ENCODE measurements at regions not wholly inside any gene's neighbourhood (a gene's known extent, or its start where the extent isn't known, plus 50 kb on each side); places are given as distances from the start of the nearest gene placed in this dataset.

GRCh38 chr1:106768501-106768900 lies 288.0 kb upstream of the PRMT6 start:
- no peak for TF ChIP-seq ERF (CRISPR knock-in tag; IDR thresholded peaks at IDR 0.05)
- TF ChIP-seq CTCF (CRISPR knock-in tag; IDR thresholded peaks at IDR 0.05) = no peak
- TF ChIP-seq, protein P1, sequence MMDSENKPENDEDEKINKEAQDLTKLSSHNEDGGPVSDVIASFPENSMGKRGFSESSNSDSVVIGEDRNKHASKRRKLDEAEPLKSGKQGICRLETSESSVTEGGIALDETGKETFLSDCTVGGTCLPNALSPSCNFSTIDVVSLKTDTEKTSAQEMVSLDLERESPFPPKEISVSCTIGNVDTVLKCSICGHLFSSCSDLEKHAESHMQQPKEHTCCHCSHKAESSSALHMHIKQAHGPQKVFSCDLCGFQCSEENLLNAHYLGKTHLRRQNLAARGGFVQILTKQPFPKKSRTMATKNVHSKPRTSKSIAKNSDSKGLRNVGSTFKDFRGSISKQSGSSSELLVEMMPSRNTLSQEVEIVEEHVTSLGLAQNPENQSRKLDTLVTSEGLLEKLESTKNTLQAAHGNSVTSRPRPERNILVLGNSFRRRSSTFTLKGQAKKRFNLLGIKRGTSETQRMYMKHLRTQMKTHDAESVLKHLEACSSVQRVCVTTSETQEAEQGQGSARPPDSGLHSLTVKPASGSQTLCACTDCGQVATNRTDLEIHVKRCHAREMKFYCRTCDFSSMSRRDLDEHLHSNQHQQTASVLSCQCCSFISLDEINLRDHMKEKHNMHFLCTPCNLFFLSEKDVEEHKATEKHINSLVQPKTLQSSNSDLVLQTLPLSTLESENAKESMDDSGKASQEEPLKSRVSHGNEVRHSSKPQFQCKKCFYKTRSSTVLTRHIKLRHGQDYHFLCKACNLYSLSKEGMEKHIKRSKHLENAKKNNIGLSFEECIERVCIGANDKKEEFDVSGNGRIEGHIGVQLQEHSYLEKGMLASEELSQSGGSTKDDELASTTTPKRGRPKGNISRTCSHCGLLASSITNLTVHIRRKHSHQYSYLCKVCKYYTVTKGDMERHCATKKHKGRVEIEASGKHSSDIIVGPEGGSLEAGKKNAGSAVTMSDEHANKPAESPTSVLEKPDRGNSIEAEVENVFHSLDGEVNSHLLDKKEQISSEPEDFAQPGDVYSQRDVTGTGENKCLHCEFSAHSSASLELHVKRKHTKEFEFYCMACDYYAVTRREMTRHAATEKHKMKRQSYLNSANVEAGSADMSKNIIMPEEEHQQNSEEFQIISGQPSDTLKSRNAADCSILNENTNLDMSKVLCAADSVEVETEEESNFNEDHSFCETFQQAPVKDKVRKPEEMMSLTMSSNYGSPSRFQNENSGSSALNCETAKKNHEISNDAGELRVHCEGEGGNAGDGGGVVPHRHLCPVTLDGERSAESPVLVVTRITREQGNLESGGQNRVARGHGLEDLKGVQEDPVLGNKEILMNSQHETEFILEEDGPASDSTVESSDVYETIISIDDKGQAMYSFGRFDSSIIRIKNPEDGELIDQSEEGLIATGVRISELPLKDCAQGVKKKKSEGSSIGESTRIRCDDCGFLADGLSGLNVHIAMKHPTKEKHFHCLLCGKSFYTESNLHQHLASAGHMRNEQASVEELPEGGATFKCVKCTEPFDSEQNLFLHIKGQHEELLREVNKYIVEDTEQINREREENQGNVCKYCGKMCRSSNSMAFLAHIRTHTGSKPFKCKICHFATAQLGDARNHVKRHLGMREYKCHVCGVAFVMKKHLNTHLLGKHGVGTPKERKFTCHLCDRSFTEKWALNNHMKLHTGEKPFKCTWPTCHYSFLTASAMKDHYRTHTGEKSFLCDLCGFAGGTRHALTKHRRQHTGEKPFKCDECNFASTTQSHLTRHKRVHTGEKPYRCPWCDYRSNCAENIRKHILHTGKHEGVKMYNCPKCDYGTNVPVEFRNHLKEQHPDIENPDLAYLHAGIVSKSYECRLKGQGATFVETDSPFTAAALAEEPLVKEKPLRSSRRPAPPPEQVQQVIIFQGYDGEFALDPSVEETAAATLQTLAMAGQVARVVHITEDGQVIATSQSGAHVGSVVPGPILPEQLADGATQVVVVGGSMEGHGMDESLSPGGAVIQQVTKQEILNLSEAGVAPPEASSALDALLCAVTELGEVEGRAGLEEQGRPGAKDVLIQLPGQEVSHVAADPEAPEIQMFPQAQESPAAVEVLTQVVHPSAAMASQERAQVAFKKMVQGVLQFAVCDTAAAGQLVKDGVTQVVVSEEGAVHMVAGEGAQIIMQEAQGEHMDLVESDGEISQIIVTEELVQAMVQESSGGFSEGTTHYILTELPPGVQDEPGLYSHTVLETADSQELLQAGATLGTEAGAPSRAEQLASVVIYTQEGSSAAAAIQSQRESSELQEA (CRISPR knock-in tag; IDR thresholded peaks at IDR 0.05; ENCODE audit: not compliant biosample characterization) = no peak
